ENCODE measurements at regions not wholly inside any gene's neighbourhood (a gene's known extent, or its start where the extent isn't known, plus 50 kb on each side); places are given as distances from the start of the nearest gene placed in this dataset.

GRCh38 chr2:236968101-236968879 is 117.4 kb upstream of the COPS8 start (continued):
- no peak for TF ChIP-seq GRHL1 (CRISPR knock-in tag; conservative IDR thresholded peaks at IDR 0.05)
- TF ChIP-seq STAG1 (CRISPR knock-in tag; IDR thresholded peaks at IDR 0.05): no peak
- TF ChIP-seq CEBPZ (IDR thresholded peaks at IDR 0.05; ENCODE audit: low read length): no peak
- TF ChIP-seq ZSCAN5A (CRISPR knock-in tag; IDR thresholded peaks at IDR 0.05; ENCODE audit: borderline replicate concordance): no peak
- TF ChIP-seq ZFP36L2 (CRISPR knock-in tag; IDR thresholded peaks at IDR 0.05): no peak
- TF ChIP-seq ZNF629 (CRISPR knock-in tag; conservative IDR thresholded peaks at IDR 0.05): no peak
- TF ChIP-seq ZNF720 (CRISPR knock-in tag; IDR thresholded peaks at IDR 0.05): no peak
- TF ChIP-seq ZNF776 (CRISPR knock-in tag; IDR thresholded peaks at IDR 0.05): no peak
- no peak for TF ChIP-seq ZNF274 (CRISPR knock-in tag; IDR thresholded peaks at IDR 0.05)
- TF ChIP-seq TOE1 (CRISPR knock-in tag; IDR thresholded peaks at IDR 0.05): no peak
- TF ChIP-seq MEIS2 (CRISPR knock-in tag; IDR thresholded peaks at IDR 0.05): no peak
- no peak for TF ChIP-seq SKIL (CRISPR knock-in tag; IDR thresholded peaks at IDR 0.05; ENCODE audit: borderline replicate concordance)
- TF ChIP-seq NFAT5 (CRISPR knock-in tag; IDR thresholded peaks at IDR 0.05): no peak
- TF ChIP-seq ZNF24 (IDR thresholded peaks at IDR 0.05): 0 out of 2 replicates have a peak, but pooled peaks have one; percentile 10
- no peak for TF ChIP-seq JUNB (CRISPR knock-in tag; IDR thresholded peaks at IDR 0.05; ENCODE audit: borderline replicate concordance)

Data from HepG2 (cell line).